Stimulated activated CD4-positive, alpha-beta T cell treated with anti-CD3 and anti-CD28 coated beads, TNF-alpha, amount 100 ng/mL, for 24 hours (primary cell): ENCODE measurements at regions not wholly inside any gene's neighbourhood (a gene's known extent, or its start where the extent isn't known, plus 50 kb on each side); places are given as distances from the start of the nearest gene placed in this dataset.
A peak's percentile ranks its signal among the peaks of the same experiment; 100 is the strongest.

Experiments
- DNase-seq, 3 experiments: peaks; one replicate each; pipeline ENCODE4 v3.0.0-alpha.2; 2020; ENCODE audit warnings: low read depth in 3 of 3

DNA sequence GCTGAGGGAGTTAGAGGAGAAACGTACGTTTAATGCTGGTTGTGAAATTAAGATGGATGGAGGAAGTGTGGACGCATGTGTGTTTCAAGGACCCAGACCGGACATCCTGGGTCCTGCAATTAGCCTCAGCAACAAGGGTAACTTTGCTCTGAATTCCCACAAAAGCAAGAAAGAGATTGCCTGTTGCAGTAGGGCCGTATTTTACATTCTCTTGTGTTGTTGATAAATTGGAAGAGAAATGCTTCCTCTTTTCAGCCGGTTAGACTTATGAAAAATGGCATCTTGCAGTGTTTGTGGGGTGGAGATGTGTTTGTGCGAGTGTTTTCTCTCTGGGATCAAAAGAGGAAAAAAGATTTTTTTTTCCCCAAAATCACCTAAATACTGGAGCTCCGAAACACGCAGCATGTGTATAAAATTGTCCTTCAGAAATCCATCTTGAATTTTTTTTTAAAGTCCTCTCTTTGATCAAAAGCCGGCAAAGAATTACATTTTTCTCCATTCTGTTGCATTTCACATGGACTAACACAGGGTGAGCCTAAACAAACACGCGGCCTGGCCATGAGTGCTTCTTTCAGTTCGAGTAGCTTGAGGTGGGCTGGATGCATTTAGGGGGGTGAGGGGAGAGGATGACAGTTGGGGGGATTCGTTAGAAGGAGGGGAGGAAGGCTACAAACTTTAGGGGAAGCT is 251.6 kb downstream of the C16orf95 start:
- DNase-seq, result no peak

DNA sequence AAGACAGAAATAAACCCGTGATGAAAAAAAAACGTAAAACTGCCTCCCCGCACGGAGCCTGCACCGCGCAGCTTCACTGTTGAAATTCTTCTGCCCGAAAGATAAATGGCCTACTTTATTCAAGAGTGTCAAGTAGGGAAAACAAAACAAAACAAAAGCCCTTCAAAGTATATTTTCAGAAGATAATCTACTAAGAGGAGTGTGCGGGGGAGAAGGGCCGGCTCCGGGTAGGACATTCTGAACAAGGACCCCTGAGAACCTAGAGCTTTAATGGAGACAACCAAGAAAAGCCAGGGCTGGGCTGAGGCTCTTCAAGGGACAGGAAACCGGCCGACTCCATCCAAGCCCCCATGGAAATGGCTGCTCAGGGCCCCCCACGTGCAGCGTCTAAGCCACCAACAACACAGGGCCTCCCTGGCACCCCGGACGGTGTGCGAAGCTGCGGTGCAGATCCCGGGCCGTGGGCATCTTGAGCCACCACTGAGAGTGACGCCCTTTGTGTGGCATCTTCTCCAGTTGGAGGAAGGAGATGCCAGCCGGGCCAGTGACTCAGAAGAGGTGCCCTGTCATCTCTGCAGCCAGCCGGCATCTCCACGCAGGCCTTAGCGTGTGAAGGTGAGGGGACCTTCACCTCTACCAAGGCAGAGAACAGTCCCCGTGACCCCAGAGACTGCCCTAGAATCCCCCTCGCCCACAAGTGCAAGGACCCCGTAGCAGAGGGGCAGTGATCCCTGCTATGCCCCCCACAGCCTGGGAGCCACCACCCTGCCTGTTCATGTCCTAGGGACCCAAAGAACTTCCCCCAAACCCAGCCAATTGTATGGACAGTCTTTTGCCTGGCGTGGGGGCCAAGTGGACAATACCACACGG is 250.8 kb downstream of the C16orf95 start:
- DNase-seq, result no peak

DNA sequence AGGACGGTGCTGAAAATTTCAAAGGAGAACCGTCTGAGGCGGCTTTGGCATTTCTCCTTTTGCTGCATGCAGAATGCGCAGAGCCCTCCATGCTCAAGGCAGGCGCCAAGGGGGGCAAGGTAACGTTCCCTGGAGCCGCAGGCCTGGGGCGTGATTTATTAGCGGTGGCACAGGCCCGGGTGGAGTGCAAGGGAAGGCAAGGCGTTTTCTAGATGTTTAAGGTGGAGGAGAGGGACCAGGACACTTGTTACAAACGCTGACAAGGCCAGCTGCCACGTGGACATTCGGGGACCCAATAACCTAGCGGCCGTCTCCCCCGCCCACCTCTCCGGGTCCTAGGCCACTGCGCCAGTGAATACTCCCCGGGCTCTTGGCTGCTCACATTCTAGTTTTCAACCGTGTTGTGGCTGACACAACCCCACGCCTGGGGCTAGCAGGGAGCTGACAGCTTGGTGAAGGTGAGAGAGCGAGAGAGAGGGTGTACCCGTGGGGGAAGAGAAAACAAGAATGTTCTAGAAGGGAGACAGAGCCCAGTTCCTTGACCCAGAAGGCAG is 250.1 kb downstream of the C16orf95 start:
- DNase-seq, result no peak

DNA sequence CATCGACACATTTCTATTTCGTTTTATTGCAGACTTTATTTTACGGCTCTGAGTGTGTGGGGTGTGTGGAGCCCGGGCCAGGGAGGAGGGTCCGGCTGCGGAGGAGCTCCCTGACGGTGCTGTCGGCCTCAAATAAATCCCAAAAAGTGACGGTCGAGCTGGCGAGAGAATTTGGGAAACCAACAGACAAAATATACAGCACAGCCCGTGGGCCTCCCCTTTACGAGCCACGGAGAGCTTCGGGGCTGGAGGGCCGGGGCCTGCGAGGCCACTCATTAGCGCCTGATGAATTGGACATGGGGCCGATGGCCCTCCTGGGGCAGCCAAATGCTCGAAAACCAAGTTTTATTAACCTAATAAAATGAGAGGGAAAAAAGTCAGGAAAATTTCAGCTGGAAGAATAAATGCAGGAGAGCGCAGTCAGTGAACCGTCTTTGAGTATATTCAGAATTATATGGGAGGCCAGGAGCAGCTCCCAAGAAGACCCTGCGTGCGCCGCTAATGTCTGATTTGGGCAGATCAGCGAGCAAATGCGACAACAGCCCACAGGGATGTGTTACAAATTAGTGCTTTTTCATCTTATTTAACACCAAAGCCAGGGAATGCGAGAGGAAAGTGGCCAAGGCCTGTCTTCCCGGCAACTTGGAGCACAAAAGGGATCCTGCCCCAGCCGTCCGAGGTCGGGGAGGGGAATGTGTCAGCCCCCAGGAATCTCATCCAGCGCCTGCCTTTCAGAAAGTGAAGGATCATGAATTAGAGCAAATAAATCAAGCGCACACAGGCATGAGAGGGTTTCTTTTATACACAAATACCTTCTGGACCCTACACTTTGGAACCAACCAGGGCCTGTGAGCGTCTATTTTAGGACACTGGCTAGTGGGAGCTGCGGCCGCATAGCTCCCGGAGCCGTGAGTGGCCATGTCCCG is 249.1 kb downstream of the C16orf95 start:
- DNase-seq, result no peak

DNA sequence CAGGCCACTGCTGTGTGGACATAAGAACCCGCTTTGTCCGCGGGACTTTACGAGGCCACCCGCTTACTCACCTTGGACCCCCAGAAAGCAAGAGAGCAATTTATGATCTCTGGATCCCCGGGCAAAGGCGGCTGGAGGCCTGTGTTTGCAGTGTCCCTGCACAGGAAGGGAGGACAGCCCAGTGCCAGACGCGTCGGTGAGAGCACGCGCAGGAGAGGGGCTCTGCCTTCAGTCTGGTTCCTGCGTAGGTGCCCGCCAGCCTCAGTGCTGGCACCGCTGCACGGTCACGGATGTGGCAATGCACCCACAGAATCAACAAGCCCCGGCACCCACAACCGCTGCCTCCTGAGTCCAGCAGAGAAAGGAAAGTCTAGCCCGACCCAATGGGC is 248.4 kb downstream of the C16orf95 start:
- no peak for DNase-seq

DNA sequence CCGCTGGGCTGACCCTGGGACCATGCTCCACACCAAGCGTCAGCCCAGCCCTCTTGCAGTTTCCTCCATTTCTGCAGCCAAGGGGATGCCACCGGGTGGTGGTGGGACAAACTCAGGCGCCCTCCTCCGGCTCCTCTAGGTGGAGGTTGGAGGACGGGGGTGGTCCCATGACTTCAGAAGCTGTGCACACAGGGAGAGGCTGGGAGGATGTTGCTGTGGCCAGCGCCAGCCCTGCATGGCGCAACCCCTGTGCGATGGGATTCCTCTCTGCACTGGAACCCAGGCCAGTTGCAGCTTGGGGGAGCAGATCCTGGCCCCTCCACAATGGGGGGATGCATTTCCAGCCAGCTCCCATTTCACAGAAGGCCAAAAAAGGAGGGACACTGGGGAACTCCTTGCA is 246.5 kb downstream of the C16orf95 start:
- DNase-seq, result no peak

DNA sequence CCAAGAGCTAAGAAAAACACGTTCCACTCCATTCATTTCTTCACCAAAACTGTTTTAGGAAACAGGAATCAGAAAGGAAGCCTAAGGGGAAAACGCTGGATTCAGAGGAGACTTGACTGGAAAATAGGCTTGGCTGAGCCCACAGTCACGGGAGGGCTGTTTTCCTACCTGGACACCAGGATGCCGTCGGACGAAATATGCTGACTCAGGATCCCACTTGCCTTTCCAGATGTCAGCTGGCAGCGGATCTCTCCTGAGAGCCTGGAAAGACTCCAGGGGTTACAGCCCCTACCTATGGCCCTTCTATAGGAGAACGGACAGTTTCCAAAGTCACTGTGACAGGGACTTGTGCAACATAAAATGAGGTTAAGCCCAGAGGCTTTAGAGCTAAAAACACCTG is 245.1 kb downstream of the C16orf95 start:
- DNase-seq, result no peak

DNA sequence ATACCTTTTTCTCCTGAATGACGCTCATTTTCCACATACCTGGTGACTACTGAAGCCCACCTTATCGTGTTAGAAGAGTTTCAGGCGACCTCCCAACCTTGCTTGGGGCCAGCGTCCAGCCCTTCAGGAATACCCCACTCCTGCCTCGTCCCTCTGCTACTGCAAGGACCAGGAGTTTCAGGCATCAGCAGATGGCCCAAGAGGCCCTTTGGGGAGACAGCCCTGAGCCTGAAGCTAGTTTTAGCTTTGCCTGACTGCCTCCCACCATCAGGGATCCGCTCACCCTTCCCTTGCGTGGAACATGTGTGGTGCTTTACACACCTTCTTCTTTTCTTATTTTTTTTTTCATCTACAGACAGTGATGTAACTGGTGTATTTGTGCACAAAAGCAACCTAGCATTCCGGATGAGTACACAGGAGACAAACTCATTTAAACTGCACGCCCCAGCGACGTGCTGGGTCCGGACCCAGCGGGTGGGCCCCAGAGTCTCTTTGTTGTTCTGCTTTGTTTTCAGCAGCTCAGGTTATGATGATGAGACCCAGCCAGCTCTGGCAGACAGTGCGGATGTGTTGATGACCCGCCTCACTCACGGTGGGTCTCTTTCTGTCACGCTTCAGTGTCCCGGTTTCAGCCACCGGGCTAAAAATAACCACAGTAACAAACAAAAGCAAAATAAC is 242.4 kb downstream of the C16orf95 start:
- no peak for DNase-seq

DNA sequence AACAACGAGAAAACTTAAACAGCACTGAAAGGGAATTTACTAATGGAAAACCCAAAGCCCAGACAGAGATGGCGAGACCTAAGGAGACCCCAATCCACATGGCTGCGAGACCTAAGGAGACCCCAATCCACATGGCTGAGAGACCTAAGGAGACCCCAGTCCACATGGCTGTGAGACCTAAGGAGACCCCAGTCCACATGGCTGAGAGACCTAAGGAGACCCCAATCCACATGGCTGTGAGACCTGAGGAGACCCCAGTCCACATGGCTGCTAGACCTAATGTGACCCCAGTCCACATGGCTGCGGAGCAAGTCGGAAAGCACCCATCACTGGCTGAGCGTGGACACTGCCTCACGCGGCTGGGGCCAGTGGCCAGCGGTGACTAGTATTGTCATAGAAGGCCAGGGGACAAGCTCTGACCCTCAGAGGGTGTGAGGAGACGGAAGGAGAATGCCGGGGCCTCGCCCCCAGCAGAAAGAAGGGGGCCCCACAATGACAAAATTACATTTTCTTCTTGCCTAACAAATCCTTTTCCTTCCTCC is 241.8 kb downstream of the C16orf95 start:
- no peak for DNase-seq

DNA sequence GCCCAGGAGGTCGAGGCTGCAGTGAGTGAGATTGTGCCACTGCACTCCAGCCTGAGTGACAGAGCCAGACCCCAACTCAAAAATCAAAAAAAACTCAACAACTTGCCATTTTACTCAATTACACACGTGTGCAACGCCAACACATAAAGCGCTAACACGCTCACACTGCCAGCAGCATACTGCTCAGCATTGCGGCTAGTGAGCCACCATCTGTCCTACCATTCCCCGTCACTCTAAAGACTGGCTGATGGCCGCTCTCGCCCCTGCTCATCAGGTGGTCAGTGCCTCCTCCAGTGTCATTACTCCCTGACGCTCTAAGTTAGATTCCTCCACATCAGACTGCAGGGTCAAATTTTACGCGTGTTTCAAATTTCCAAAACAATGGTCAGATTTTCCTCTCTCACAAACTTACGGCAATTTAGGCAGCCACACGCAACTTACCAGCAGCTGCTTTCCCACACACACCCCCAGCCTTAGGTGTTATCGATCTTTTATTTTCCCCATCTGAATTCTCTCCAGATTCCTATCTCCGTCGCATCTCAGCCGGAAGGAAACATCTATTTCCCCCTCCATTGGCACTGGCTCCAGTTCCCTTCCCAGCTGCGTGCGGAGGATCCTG is 240.8 kb downstream of the C16orf95 start:
- no peak for DNase-seq

DNA sequence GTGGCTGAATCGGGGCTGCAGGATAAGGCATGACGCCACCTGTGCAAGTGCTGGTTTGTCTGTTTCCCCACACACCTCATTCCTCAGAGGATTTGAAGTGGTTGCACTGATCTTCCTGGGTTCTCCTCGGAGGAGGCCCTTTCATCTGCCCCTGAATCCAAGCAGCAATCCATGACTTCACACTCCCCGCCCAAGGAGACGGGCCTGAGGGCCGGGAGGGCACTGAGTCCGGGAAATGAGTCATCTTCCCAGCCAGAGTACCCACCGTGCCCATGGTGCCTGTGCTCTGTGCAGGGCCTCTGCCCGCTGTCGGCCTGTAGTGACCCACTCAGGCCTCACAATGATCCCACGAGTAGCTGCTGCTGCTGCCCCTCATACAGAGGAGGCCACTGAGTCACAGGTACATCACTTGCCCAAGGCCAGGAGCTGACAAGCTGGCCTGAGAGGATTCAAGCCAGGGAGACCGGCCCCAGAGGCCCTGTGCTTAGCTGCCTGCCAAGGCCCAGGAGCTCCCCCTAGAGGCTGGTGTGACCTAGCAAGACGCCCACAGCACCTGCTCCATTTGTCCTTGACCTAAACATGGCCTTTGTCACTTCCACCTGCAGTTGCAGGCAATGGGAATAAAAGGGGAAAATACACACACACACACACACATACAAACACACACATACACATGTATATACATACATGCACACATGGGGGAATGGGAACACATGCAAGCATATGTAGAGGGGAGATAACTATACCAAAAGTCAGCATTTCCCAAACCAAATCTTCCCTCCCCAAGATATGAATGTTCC is 240.0 kb downstream of the C16orf95 start:
- DNase-seq, result peak in 2 of 3 experiments; percentile 16 to 41

DNA sequence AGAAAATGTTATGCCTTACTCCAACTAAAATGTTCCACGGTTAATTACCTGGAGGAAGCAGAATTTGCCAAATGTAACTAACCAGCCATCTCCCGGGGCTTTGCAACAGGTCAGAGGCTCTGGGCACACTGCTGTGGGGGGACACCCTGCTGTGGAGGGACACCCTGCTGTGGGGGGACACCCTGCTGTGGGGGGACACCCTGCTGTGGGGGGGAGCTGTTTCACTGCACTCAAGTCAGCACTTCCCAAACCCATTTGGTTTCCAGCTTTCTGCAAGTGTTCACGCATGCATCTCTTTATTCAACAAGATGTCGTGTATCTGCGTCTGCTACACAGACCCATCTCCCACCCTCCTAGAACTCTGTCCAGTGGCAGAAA is 239.5 kb downstream of the C16orf95 start:
- no peak for DNase-seq

DNA sequence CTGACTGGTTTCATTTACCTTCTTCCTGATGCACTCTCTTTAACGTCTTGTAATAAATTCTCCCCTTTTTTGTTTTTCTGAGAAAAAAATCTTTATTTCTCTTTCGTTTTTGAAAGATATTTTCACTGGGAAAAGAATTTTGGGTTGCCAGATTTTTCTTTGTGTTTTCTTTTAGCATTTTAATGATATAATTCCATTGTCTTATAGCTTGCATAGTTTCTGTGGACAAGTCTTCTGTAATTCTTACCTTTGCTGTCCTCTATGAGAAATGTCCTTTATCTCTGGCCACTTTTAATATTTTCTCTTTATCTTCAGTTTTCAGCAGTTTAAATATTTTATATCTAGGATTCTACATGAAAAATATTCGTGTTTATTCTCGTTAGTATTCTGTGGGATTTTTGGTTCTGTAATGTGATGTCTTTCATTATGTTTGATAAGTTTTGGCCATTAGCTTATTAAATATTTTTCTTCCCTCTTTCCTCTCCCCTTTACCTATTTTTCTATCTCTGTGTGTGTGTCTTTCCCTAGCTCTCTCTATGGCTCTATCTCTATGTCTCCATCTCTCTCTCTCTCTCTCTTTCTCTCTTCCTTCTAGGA is 236.5 kb downstream of the C16orf95 start:
- DNase-seq, result no peak

DNA sequence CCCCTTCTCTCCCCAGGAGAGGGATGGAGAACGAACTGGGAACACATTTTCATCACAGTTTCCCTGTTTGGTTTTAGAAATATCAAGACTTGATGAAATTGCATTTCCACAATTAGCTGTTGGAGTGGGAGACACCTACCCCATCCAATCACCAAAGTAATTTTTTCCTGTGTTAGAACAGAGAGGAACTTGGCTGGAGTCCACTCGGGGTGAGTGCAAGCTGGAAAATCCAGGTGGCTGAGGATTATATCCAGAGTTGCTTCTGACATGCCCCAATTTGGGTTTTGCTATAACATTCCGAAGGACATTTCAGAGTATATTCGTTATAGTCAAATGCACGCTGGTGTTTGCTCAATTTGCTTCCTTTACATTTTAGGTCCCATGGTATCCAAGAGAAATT is 231.8 kb downstream of the C16orf95 start:
- no peak for DNase-seq

DNA sequence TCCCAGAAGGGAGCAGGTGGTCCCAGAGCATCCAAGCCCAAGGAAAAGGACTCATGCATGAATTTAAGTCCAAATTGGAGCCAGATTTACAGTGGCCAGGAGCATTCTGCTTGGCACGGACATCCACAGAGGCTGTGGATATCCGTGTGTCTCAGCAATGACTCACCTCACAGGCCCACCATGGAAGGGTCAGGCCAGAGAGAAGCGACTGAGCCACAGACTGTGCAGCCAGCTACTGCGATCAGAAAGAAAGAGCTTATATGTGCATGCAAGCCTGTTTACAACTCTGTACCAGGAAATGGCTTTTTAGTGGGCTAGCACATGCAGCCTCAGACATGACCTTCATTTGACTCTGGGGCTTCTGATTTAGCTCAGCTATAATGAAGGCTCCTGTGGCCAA is 231.0 kb downstream of the C16orf95 start:
- no peak for DNase-seq

DNA sequence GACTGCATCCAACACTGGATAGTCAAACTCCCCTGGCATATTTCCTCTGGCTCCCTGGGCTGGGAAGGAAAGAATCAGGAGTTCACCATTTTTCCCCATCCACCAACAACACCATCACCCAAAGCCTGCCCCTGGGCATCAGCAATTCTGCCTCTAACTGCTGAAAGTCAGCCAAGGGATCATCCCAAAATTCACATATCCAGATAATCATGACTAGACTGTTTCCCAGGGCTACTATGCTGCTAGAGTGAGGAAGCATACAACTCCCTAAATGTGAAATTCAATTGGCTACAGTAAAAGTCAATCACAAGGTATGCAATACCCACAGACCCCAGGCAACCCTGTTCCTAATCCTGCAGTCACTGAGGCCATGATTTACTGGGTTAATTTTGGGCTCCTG is 230.6 kb downstream of the C16orf95 start:
- DNase-seq, result no peak

DNA sequence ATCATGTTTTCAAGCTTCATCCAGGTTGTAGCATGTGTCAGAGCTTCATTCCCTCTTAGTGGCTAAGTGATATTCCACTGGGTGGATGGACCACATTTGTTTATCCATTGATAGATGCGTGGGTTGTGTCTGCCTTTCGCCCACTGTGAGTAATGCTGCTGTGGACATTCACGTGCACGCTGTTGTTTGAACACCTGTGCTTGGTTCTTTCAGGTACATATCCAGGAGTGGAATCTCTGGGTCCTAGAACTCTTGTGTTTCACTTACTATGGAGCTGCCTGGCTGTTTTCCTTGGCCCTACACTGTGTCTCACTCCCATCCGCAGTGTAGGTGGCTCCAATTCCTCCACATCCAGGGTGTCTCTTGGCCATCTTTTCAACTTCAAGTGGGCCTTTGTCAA is 224.2 kb downstream of the C16orf95 start:
- no peak for DNase-seq

DNA sequence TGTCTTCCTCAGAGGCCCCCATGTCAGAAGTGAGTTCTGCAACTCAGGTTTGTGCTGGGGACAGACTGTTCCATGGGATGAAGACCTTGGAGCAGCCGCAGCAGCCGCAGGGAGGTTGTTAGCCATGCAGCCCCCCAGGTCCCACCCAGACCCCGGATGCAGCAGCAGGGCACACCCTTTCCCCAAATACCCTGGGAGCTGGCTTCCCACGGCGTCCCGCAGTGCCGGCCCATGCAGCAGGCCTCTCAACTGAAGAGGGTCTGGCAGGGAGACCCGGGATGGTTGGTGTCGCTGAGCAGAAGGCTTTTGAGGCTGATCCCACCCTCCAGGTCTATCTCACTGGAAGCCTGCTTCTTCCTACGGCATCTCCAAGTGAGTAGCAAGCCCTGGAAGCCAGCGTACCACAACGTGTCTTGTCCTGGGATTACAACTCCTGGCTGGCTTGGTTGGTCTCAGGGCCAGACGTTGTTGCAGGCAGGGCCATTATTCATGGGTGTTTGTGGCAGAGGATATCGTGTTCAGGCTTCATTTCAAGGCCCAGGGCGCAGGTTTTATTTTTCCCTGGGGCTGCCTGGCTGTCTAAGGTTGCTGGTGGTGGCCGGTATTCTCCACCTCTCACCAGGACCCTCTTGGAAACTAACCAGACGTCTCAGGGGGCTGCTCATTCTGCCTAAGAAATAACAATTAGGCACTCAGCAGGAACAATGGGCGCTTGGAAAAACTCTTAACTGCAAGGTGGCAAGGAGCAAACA is 223.2 kb downstream of the C16orf95 start:
- no peak for DNase-seq

DNA sequence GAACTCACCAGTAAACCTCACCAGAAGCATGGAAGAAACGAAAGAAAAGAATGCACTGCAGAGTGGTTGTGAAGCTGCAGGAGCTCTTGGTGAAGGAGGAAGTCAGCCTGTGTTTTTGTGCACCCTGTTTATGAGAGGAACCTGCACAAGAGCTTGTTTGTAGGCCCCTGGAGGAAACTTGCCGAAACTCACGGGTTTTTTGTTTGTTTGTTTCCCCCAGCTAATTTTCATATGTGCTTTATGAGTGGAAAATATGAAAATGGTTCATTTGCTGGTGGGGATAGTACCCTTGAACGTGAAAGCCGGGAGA is 222.7 kb downstream of the C16orf95 start:
- no peak for DNase-seq
